HepG2 (cell line): ENCODE measurements at regions not wholly inside any gene's neighbourhood (a gene's known extent, or its start where the extent isn't known, plus 50 kb on each side); places are given as distances from the start of the nearest gene placed in this dataset.

ENCODE experiments used
- ATAC-seq: fragments of 200-7000 bp; cut with Tn5 transposase; 3 replicates; pipeline ENCODE4 v1.9.1; 2020; ENCODE audit warnings: mild to moderate bottlenecking, moderate library complexity
- BruUV-seq: library from RNA; stranded (reverse); fragments of 400-500 nt; replicated peaks from 2 replicates; lab custom pipeline; 2021; lab: Mats Ljungman, UMichigan
- CTCF ChIA-PET: fragments of 300-600 bp; formaldehyde crosslinking; extraction: SDS; loops from one replicate; lab custom pipeline; 2021; ENCODE audit warnings: low total read pairs, inconsistent platforms, low intra/inter-chr PET ratio; lab: Yijun Ruan, JAX
- POLR2A ChIA-PET: fragments of 350-600 bp; sonication (Branson Sonifier 250); formaldehyde crosslinking; loops from one replicate; lab custom pipeline; 2020; ENCODE audit warnings: antibody characterized with exemption, inconsistent platforms; lab: Yijun Ruan, JAX
- DNase-seq: peaks from one replicate; pipeline ENCODE4 v3.0.0-alpha.2; 2015; ENCODE audit warnings: low spot score
- FAIRE-seq: peaks from 3 replicates; lab custom pipeline; 2011; peaks lifted over from hg19 to GRCh38; lab: Jason Lieb, UNC
- H2AFZ ChIP-seq: one replicate; pipeline ENCODE4 v1.6.1; 2011; ENCODE audit warnings: low read length, inconsistent platforms
- H3K27ac ChIP-seq: fragments of 300-600 bp; 3 replicates; pipeline ENCODE4 v1.8.0; 2011; ENCODE audit warnings: mixed run types, mild to moderate bottlenecking, mixed read lengths, low read length, inconsistent platforms; ENCODE audit not compliant: insufficient read depth; ENCODE audit errors: extremely low read length
- H3K27me3 ChIP-seq, 2 experiments: fragments of 200-600 bp in 1 of 2; 2 replicates in 1 of 2; 3 replicates in 1 of 2; pipeline versions ENCODE4 v1.6.0 to v1.8.0; 2011; ENCODE audit warnings: low read length in 2 of 2, mild to moderate bottlenecking in 2 of 2, moderate library complexity in 2 of 2, inconsistent platforms in 1 of 2; ENCODE audit not compliant: insufficient read depth in 2 of 2, control insufficient read depth in 1 of 2
- H3K36me3 ChIP-seq, 2 experiments: fragments of 200-600 bp in 1 of 2; replicated peaks in 1 of 2; 2 replicates in 1 of 2; 3 replicates in 1 of 2; pipeline versions ENCODE4 v1.5.1 to v1.8.0; 2011; ENCODE audit warnings: low read length in 2 of 2, inconsistent platforms in 1 of 2; ENCODE audit not compliant: insufficient read depth in 2 of 2, control insufficient read depth in 1 of 2
- H3K4me1 ChIP-seq: 2 replicates; pipeline ENCODE4 v1.5.1; 2012; ENCODE audit warnings: low read length, inconsistent platforms; ENCODE audit not compliant: insufficient read depth
- H3K4me2 ChIP-seq: 2 replicates; pipeline ENCODE4 v1.6.0; 2011; ENCODE audit warnings: low read depth, low read length, inconsistent platforms
- H3K4me3 ChIP-seq, 3 experiments: fragments of 200-600 bp in 1 of 3; sonication (generic), shearing (Covaris generic) in 1 of 3; replicated peaks in 1 of 3; 2 replicates each; pipeline ENCODE4 v1.5.1; 2011 to 2016; ENCODE audit warnings: low read length in 3 of 3, inconsistent platforms in 2 of 3, low read depth in 2 of 3, mild to moderate bottlenecking in 2 of 3, control low read depth in 1 of 3, mixed read lengths in 1 of 3; ENCODE audit not compliant: insufficient read depth in 1 of 3
- H3K79me2 ChIP-seq: one replicate; pipeline ENCODE4 v1.6.1; 2011; ENCODE audit warnings: low read length, inconsistent platforms; ENCODE audit not compliant: insufficient read depth
- H3K9ac ChIP-seq: 2 replicates; pipeline ENCODE4 v1.6.0; 2011; ENCODE audit warnings: mild to moderate bottlenecking, low read depth, low read length, inconsistent platforms; ENCODE audit not compliant: insufficient read depth
- H3K9me3 ChIP-seq: 2 replicates; pipeline ENCODE4 v1.5.1; 2012; ENCODE audit warnings: mild to moderate bottlenecking, low read length
- H4K20me1 ChIP-seq: 2 replicates; pipeline ENCODE4 v1.6.0; 2011; ENCODE audit warnings: inconsistent platforms, mild to moderate bottlenecking, low read length, moderate library complexity; ENCODE audit not compliant: insufficient read depth
- ARNT ChIP-seq: fragments of 450-650 bp; IDR thresholded peaks from 2 replicates; pipeline ENCODE4 v1.6.1; 2017
- HHEX ChIP-seq: IDR thresholded peaks from 2 replicates; pipeline ENCODE4 v1.6.1; 2016; ENCODE audit warnings: control low read depth
- HNRNPK ChIP-seq: fragments of 200-400 bp; formaldehyde crosslinking; IDR thresholded peaks from 2 replicates; pipeline ENCODE4 v1.6.1; 2018; ENCODE audit warnings: low read length, low read depth, moderate library complexity, mild to moderate bottlenecking; ENCODE audit not compliant: poor library complexity, severe bottlenecking
- HNRNPLL ChIP-seq: fragments of 200-400 bp; formaldehyde crosslinking; IDR thresholded peaks from 2 replicates; pipeline ENCODE4 v1.6.1; 2017; ENCODE audit warnings: mild to moderate bottlenecking, low read depth, low read length; ENCODE audit not compliant: poor library complexity, severe bottlenecking
- UBTF ChIP-seq: sonication (generic); formaldehyde crosslinking; IDR thresholded peaks from 2 replicates; pipeline ENCODE4 v1.4.0; 2020; ENCODE audit warnings: mild to moderate bottlenecking, missing genetic modification reagents
- ZNF496 ChIP-seq: sonication (generic); formaldehyde crosslinking; IDR thresholded peaks from 2 replicates; pipeline ENCODE4 v1.8.1; 2023; ENCODE audit warnings: mild to moderate bottlenecking, moderate library complexity, missing genetic modification reagents; ENCODE audit not compliant: insufficient replicate concordance
- ZNF704 ChIP-seq: sonication (generic); formaldehyde crosslinking; IDR thresholded peaks from 2 replicates; pipeline ENCODE4 v1.8.1; 2023; ENCODE audit warnings: mild to moderate bottlenecking, inconsistent platforms, moderate library complexity, missing genetic modification reagents, borderline replicate concordance
- ZNF710 ChIP-seq: sonication (generic); formaldehyde crosslinking; IDR thresholded peaks from 2 replicates; pipeline ENCODE4 v1.5.0; 2020; ENCODE audit warnings: mild to moderate bottlenecking, missing genetic modification reagents, borderline replicate concordance
- ZNF713 ChIP-seq: sonication (generic); formaldehyde crosslinking; IDR thresholded peaks from 2 replicates; pipeline ENCODE4 v1.4.0; 2020; ENCODE audit warnings: mild to moderate bottlenecking, missing genetic modification reagents
- WGBS: methylation state at CpG from one replicate; pipeline ENCODE4 v1.1.6; 2017; ENCODE audit warnings: low lambda C conversion rate; 5-methylcytosine and 5-hydroxymethylcytosine counted together
- in situ Hi-C: cut with HindIII; loops from 2 replicates; pipeline ENCODE4 v1.10.0; 2017; ENCODE audit warnings: low pct_unique_long_range_greater_than_20kb; ENCODE audit not compliant: extremely low pct_ligation_motif_present
- intact Hi-C: fragments of 100-400 bp; cut with micrococcal nuclease; formaldehyde crosslinking; loops from one replicate; pipeline ENCODE4 v1.10.0; 2022; ENCODE audit not compliant: unreplicated experiment
- TF ChIP-seq, protein P1 (sequence below): sonication (generic); formaldehyde crosslinking; IDR thresholded peaks from 2 replicates; pipeline ENCODE4 v1.4.0; 2020; ENCODE audit warnings: missing genetic modification reagents
- TF ChIP-seq, protein P2 (sequence below): IDR thresholded peaks from 2 replicates; pipeline ENCODE4 v1.6.1; 2016
- TF ChIP-seq, protein P3 (sequence below): sonication (generic); formaldehyde crosslinking; IDR thresholded peaks from 2 replicates; pipeline ENCODE4 v1.4.0; 2020; ENCODE audit warnings: missing genetic modification reagents

GRCh38 chr5:162543437-162543836 lies 475.9 kb downstream of the GABRG2 start (continued):
- no peak for TF ChIP-seq UBTF (CRISPR knock-in tag)
- no peak for TF ChIP-seq HNRNPLL
- no peak for TF ChIP-seq ZNF704 (CRISPR knock-in tag)
- TF ChIP-seq HHEX (CRISPR knock-in tag): no peak

DNA sequence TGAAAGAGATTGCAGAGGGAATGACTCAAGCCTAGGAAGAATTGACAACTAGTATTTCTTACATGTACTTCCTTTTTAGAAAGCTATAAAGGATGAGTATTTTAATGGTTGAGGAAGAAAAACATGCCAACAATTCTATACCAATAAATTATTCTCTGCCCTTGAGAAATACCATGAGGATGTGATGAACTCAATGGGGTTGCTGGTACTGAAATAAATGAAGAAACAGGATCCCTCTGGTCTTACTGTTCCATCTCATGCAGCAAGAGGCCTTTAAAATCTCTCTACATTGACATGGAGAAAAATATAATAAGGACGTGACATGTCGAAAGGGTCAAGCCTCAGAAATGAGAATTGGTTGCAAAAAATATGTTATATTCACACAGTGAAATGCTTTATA lies 477.3 kb downstream of the GABRG2 start:
- POLR2A ChIA-PET: no interaction called here
- H3K9ac ChIP-seq: no peak overlapping the region
- no peak overlapping the region for H3K4me2 ChIP-seq
- in situ Hi-C loops (no loop called here), intact Hi-C loops (no loop called here)
- H4K20me1 ChIP-seq: no peaks in the 10 kb centered on the region
- H3K79me2 ChIP-seq: no peaks in the 10 kb centered on the region
- no peak for FAIRE-seq
- H3K27ac ChIP-seq: no peak overlapping the region
- ATAC-seq: no peak
- H3K36me3 ChIP-seq: no peaks in the 10 kb centered on the region
- H2AFZ ChIP-seq: no peak overlapping the region
- H3K4me3 ChIP-seq: no peak overlapping the region
- no peaks in the 10 kb centered on the region for H3K4me1 ChIP-seq
- BruUV-seq: no TSS peak
- peaks cover 74% of the 10 kb centered on the region for H3K9me3 ChIP-seq
- CTCF ChIA-PET: no interaction called here
- WGBS: 2% methylated on average over 2 of the region's 2 CpGs
- DNase-seq: no peak
- no peaks in the 10 kb centered on the region for H3K27me3 ChIP-seq
- TF ChIP-seq ZNF710 (CRISPR knock-in tag) (no peak), ZNF713 (CRISPR knock-in tag) (no peak), ARNT (no peak), HNRNPK (no peak), ZNF496 (CRISPR knock-in tag) (no peak)
- TF ChIP-seq, protein P1, sequence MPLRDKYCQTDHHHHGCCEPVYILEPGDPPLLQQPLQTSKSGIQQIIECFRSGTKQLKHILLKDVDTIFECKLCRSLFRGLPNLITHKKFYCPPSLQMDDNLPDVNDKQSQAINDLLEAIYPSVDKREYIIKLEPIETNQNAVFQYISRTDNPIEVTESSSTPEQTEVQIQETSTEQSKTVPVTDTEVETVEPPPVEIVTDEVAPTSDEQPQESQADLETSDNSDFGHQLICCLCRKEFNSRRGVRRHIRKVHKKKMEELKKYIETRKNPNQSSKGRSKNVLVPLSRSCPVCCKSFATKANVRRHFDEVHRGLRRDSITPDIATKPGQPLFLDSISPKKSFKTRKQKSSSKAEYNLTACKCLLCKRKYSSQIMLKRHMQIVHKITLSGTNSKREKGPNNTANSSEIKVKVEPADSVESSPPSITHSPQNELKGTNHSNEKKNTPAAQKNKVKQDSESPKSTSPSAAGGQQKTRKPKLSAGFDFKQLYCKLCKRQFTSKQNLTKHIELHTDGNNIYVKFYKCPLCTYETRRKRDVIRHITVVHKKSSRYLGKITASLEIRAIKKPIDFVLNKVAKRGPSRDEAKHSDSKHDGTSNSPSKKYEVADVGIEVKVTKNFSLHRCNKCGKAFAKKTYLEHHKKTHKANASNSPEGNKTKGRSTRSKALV (CRISPR knock-in tag): no peak
- TF ChIP-seq, protein P2, sequence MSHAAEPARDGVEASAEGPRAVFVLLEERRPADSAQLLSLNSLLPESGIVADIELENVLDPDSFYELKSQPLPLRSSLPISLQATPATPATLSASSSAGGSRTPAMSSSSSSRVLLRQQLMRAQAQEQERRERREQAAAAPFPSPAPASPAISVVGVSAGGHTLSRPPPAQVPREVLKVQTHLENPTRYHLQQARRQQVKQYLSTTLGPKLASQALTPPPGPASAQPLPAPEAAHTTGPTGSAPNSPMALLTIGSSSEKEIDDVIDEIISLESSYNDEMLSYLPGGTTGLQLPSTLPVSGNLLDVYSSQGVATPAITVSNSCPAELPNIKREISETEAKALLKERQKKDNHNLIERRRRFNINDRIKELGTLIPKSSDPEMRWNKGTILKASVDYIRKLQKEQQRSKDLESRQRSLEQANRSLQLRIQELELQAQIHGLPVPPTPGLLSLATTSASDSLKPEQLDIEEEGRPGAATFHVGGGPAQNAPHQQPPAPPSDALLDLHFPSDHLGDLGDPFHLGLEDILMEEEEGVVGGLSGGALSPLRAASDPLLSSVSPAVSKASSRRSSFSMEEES: no peak
- TF ChIP-seq, protein P3, sequence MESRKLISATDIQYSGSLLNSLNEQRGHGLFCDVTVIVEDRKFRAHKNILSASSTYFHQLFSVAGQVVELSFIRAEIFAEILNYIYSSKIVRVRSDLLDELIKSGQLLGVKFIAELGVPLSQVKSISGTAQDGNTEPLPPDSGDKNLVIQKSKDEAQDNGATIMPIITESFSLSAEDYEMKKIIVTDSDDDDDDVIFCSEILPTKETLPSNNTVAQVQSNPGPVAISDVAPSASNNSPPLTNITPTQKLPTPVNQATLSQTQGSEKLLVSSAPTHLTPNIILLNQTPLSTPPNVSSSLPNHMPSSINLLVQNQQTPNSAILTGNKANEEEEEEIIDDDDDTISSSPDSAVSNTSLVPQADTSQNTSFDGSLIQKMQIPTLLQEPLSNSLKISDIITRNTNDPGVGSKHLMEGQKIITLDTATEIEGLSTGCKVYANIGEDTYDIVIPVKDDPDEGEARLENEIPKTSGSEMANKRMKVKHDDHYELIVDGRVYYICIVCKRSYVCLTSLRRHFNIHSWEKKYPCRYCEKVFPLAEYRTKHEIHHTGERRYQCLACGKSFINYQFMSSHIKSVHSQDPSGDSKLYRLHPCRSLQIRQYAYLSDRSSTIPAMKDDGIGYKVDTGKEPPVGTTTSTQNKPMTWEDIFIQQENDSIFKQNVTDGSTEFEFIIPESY: no peak
